Esophagus squamous epithelium (tissue), 4 donors: ENCODE measurements at regions not wholly inside any gene's neighbourhood (a gene's known extent, or its start where the extent isn't known, plus 50 kb on each side); places are given as distances from the start of the nearest gene placed in this dataset.

ENCODE experiments used
- POLR2A ChIP-seq, 4 donors: fragments of 450-650 bp; IDR thresholded peaks; one replicate each; pipeline ENCODE4 v1.6.1; 2017; ENCODE audit warnings: antibody characterized with exemption in 4 of 4, mild to moderate bottlenecking in 4 of 4, moderate library complexity in 3 of 4
- TF ChIP-seq, protein P1 (sequence below), 6 experiments: fragments of 450-650 bp in 4 of 6; fragments of 200-600 bp in 2 of 6; sonication (generic) in 2 of 6; IDR thresholded peaks; one replicate each; pipeline ENCODE4 v1.5.1; 2016 to 2019; ENCODE audit warnings: antibody characterized with exemption in 6 of 6, mild to moderate bottlenecking in 4 of 6, moderate library complexity in 4 of 6

DNA sequence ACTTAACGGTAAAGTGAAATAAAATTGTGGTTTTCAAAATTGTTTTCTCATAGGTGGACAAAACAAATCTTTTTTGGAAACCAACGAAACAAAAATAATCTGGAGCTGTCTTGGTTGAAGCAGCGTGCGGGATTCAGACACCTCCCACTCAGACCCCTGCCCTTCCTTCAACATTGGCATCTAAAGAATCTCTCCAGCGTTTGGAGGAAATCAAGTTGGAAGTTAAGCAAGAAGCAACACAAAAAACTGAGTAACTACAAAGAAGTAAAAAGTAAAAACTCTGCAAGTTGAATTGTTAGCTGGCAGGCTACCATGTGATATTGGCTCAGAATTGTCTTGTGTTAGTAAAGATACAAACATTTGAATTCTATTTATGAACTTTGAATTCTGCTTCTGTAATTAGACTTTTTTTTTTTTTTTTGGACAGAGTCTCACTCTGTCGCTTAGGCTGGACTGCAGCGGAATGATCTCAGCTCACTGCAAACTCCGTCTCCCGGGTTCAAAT is 361.0 kb upstream of the PMFBP1 start:
- TF ChIP-seq, protein P1, sequence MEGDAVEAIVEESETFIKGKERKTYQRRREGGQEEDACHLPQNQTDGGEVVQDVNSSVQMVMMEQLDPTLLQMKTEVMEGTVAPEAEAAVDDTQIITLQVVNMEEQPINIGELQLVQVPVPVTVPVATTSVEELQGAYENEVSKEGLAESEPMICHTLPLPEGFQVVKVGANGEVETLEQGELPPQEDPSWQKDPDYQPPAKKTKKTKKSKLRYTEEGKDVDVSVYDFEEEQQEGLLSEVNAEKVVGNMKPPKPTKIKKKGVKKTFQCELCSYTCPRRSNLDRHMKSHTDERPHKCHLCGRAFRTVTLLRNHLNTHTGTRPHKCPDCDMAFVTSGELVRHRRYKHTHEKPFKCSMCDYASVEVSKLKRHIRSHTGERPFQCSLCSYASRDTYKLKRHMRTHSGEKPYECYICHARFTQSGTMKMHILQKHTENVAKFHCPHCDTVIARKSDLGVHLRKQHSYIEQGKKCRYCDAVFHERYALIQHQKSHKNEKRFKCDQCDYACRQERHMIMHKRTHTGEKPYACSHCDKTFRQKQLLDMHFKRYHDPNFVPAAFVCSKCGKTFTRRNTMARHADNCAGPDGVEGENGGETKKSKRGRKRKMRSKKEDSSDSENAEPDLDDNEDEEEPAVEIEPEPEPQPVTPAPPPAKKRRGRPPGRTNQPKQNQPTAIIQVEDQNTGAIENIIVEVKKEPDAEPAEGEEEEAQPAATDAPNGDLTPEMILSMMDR (IDR thresholded peaks at IDR 0.05) = no peak
- no peak for TF ChIP-seq POLR2A (IDR thresholded peaks at IDR 0.05)
